ENCODE measurements at regions not wholly inside any gene's neighbourhood (a gene's known extent, or its start where the extent isn't known, plus 50 kb on each side); places are given as distances from the start of the nearest gene placed in this dataset.

DNA sequence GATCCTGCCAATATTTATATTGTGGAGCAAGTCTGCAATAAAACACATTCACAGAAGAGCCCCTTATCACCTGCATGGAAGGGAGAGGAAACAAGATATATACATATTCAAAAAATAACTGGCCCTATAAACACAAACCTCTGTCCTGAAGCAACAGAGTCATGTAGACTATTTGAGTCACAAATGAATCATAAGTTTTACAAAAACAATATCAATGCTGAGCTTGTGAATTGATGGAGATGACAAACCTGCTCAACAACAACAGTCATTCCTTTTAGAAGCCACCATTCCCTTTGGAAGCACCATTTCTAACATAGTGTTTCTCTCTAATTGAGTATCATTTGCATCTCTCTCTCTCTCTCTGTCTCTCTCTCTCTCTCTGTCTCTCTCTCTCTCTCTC is 313.9 kb downstream of the MID1IP1 start:
- TF ChIP-seq YY1 (IDR thresholded peaks at IDR 0.05; ENCODE audit: low read depth) (no peak), EP300 (IDR thresholded peaks at IDR 0.05; ENCODE audit: borderline replicate concordance) (no peak), TCF12 (IDR thresholded peaks at IDR 0.05; ENCODE audit: low read depth) (no peak)
- TF ChIP-seq, protein P1, sequence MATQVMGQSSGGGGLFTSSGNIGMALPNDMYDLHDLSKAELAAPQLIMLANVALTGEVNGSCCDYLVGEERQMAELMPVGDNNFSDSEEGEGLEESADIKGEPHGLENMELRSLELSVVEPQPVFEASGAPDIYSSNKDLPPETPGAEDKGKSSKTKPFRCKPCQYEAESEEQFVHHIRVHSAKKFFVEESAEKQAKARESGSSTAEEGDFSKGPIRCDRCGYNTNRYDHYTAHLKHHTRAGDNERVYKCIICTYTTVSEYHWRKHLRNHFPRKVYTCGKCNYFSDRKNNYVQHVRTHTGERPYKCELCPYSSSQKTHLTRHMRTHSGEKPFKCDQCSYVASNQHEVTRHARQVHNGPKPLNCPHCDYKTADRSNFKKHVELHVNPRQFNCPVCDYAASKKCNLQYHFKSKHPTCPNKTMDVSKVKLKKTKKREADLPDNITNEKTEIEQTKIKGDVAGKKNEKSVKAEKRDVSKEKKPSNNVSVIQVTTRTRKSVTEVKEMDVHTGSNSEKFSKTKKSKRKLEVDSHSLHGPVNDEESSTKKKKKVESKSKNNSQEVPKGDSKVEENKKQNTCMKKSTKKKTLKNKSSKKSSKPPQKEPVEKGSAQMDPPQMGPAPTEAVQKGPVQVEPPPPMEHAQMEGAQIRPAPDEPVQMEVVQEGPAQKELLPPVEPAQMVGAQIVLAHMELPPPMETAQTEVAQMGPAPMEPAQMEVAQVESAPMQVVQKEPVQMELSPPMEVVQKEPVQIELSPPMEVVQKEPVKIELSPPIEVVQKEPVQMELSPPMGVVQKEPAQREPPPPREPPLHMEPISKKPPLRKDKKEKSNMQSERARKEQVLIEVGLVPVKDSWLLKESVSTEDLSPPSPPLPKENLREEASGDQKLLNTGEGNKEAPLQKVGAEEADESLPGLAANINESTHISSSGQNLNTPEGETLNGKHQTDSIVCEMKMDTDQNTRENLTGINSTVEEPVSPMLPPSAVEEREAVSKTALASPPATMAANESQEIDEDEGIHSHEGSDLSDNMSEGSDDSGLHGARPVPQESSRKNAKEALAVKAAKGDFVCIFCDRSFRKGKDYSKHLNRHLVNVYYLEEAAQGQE (IDR thresholded peaks at IDR 0.05; ENCODE audit: low read depth): no peak

Data from Ishikawa (cell line).